AG10803 (cell line): ENCODE measurements at regions not wholly inside any gene's neighbourhood (a gene's known extent, or its start where the extent isn't known, plus 50 kb on each side); places are given as distances from the start of the nearest gene placed in this dataset.
A peak's percentile ranks its signal among the peaks of the same experiment; 100 is the strongest.

ENCODE experiments used
- DNase-seq: peaks from one replicate; pipeline ENCODE4 v3.0.0; 2010; ENCODE audit warnings: low read depth
- H3K4me3 ChIP-seq: 2 replicates; pipeline ENCODE4 v1.5.1; 2011; ENCODE audit warnings: mild to moderate bottlenecking, low read length, control low read depth
- CTCF ChIP-seq: conservative IDR thresholded peaks from 2 replicates; pipeline ENCODE4 v1.5.1; 2011; ENCODE audit warnings: mild to moderate bottlenecking, low read length, control low read depth, inconsistent platforms

DNA sequence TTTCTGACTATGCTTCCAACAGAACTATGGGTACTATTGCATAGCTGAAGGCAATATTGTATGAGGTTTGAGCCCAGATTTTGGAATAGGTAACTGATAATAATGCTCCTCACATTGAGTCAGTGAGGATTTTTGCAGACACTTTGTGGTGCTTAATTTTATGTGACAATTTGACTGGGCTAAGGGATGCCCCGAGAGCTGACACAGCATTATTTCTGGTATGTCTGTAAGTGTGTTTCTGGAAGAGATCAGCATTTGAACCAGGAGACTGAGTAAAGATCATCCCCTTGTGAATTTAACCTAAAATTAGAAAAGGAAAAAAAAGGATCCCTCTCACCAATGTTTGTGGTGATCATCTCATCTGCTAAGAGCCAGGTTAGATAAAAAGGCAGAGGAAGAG is 404.9 kb downstream of the AEBP2 start:
- no peak for DNase-seq
- H3K4me3 ChIP-seq, result no peak overlapping the region
- no peak for TF ChIP-seq CTCF

- no peak for TF ChIP-seq CTCF
- peak; percentile 62 for DNase-seq
- no peak overlapping the region for H3K4me3 ChIP-seq
Measured at GRCh38 chr12:19846574-19846973, 407.3 kb downstream of the AEBP2 start.

- H3K4me3 ChIP-seq, result no peak overlapping the region
- TF ChIP-seq CTCF, result no peak
- peak; percentile 71 for DNase-seq
Measured at GRCh38 chr12:19847294-19848059, 408.2 kb downstream of the AEBP2 start.

DNA sequence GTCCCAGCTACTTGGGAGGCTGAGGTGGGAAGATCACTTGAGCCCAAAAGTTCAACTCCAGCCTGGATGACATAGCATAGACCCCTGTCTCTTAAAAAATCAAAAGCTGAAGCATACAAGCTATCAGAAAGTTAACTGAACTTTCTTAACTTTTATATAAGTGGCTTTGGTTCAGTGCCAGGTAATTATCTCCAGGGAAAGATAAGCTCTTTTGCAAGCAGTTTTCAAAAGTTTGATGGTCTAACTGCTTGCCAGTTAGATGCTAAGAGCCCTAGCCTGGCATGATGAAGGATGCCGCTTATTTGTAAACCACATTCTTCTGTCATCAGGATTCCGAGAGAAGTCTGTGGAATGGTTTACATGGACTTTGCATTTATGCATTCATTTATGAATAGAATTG is 409.1 kb downstream of the AEBP2 start:
- no peak for TF ChIP-seq CTCF
- DNase-seq, result no peak

GRCh38 chr12:19849208-19849607 is 409.9 kb downstream of the AEBP2 start:
- DNase-seq, result no peak
- no peak for TF ChIP-seq CTCF
- no peak overlapping the region for H3K4me3 ChIP-seq

More for the DNA sequence above, 409.1 kb downstream of the AEBP2 start:
- no peak overlapping the region for H3K4me3 ChIP-seq

GRCh38 chr12:19850346-19851065 is 411.2 kb downstream of the AEBP2 start:
- no peak for TF ChIP-seq CTCF
- no peak overlapping the region for H3K4me3 ChIP-seq

More at GRCh38 chr12:19850346-19851065, 411.2 kb downstream of the AEBP2 start:
- peak; percentile 86 for DNase-seq
